ENCODE measurements at regions not wholly inside any gene's neighbourhood (a gene's known extent, or its start where the extent isn't known, plus 50 kb on each side); places are given as distances from the start of the nearest gene placed in this dataset.

DNA sequence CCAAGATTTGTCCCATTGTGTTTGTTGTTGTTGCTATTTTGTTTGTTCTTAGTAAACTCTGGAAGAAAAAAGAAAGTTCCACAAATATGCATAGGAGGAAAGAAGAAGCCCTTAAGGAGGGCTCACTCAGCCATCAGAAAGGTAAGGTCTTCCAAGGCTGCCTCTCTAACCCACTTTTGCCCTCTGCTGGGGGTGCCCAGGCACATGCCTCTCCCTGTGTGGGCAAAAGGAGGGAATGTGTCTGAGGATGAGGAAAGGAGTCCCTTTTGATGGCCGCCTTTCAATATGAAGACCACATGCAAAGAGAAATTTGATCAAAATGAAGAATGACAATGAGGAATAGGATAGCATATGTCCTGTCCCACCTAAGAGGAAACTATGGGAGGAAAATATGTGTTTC is 248.2 kb upstream of the POU3F2 start:
- no peak for TF ChIP-seq CTCF (IDR thresholded peaks at IDR 0.05; ENCODE audit: low read depth, low read length)
- DNase-seq (ENCODE audit: low read depth in 2 of 2): no peak
- H3K4me3 ChIP-seq (replicated peaks in 1 of 2; ENCODE audit: low read depth in 2 of 2, low read length in 2 of 2): no peak overlapping the region

- no peak for TF ChIP-seq CTCF (IDR thresholded peaks at IDR 0.05; ENCODE audit: low read depth, low read length)
- DNase-seq (ENCODE audit: low read depth in 2 of 2): no peak
These were observed 246.8 kb upstream of the POU3F2 start for GRCh38 chr6:98587555-98587954.

DNA sequence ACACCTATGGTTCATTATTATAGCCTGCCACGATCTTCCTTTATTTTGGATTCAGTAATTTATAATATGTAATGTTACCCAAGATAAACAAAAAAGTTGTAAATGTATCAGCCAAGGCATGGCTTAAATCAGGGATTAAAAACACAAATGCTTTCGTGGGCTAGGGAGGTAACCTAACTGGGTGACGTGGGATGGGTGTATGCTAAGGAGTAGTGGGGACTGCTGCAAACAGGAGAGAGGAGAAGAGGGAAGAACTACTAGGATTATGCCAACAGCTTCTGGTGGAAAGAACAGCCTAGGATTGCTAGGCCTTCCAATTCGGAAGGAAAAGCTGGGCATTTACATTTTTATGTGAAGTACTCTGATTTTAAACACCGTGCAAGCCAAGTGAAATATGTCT is 244.8 kb upstream of the POU3F2 start:
- TF ChIP-seq CTCF (IDR thresholded peaks at IDR 0.05; ENCODE audit: low read depth, low read length): no peak
- no peak overlapping the region for H3K4me3 ChIP-seq (replicated peaks in 1 of 2; ENCODE audit: low read depth in 2 of 2, low read length in 2 of 2)
- no peak for DNase-seq (ENCODE audit: low read depth in 2 of 2)

More at GRCh38 chr6:98587555-98587954, 246.8 kb upstream of the POU3F2 start:
- H3K4me3 ChIP-seq (replicated peaks in 1 of 2; ENCODE audit: low read depth in 2 of 2, low read length in 2 of 2): no peak overlapping the region

- DNase-seq (ENCODE audit: low read depth in 2 of 2): no peak
- no peak for TF ChIP-seq CTCF (IDR thresholded peaks at IDR 0.05; ENCODE audit: low read depth, low read length)
- no peak overlapping the region for H3K4me3 ChIP-seq (replicated peaks in 1 of 2; ENCODE audit: low read depth in 2 of 2, low read length in 2 of 2)
These were observed 244.2 kb upstream of the POU3F2 start for GRCh38 chr6:98590136-98590681.

DNA sequence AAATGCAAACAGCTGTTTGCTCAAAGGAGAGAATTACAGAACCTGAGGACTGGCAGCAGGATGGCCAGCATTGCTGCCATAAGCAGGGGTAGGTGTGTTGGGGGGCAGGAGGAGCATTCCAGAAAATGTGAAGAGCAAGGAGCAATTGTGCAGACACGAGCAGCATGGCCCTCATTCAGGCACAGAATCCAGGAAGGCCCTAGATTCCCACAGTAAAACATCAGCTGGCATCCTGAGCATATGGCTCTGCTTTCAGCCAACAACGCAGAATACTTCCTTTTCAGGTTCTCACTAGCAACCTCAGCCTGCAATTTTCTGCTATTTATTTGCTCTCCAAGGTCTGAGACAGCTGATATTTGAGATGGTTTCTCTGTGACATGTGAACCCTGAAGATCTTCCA is 243.4 kb upstream of the POU3F2 start:
- DNase-seq (ENCODE audit: low read depth in 2 of 2): no peak
- no peak overlapping the region for H3K4me3 ChIP-seq (replicated peaks in 1 of 2; ENCODE audit: low read depth in 2 of 2, low read length in 2 of 2)
- TF ChIP-seq CTCF (IDR thresholded peaks at IDR 0.05; ENCODE audit: low read depth, low read length): no peak

DNA sequence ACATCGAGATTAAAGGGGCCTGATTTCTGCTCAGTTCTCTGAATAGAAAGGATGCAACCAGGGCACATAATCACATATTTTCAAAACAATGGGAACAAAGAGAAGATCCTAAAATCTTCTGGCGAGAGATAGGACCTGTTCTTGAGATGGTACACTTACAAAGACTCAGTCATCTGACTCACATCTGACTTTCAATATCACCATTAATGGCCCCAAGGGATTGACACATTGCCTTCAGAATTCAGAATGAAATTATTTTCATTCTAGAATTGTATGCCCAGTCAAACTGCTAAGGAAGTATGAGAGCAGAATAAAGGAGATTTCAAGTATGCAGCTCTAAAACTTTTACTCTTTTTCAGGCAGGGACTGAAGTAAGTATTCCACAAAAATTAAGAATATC is 240.7 kb upstream of the POU3F2 start:
- TF ChIP-seq CTCF (IDR thresholded peaks at IDR 0.05; ENCODE audit: low read depth, low read length): no peak
- no peak for DNase-seq (ENCODE audit: low read depth in 2 of 2)
- H3K4me3 ChIP-seq (replicated peaks in 1 of 2; ENCODE audit: low read depth in 2 of 2, low read length in 2 of 2): no peak overlapping the region

GRCh38 chr6:98601716-98602115 is 232.7 kb upstream of the POU3F2 start:
- H3K4me3 ChIP-seq (replicated peaks in 1 of 2; ENCODE audit: low read depth in 2 of 2, low read length in 2 of 2): no peak overlapping the region
- DNase-seq (ENCODE audit: low read depth in 2 of 2): no peak
- TF ChIP-seq CTCF (IDR thresholded peaks at IDR 0.05; ENCODE audit: low read depth, low read length): no peak
